HT-29 (cell line): ENCODE measurements at regions not wholly inside any gene's neighbourhood (a gene's known extent, or its start where the extent isn't known, plus 50 kb on each side); places are given as distances from the start of the nearest gene placed in this dataset.
A peak's percentile ranks its signal among the peaks of the same experiment; 100 is the strongest.

Experiments used
- DNase-seq: peaks from one replicate; pipeline ENCODE4 v3.0.0-alpha.2; 2015; ENCODE audit warnings: low spot score

DNA sequence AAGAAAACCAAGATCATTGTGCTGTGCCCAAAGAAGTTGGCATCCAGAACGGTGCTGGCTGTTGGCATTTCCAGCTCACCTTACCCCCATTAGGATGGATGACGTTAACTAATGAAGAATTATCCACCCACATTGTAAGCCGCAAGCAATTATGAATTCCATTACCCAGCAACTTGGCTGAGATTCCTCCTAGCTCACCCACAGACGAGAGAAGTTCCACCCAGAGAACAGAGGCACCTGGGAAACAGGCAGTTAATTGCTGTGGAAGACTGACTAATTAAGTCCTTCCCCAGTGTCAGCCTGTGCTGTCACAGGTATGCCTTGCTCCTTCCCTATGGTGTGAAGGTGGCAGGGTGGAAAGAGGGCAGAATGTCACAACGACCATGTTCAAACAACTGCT, 456.2 kb upstream of the CDH5 start:
- no peak for DNase-seq

DNA sequence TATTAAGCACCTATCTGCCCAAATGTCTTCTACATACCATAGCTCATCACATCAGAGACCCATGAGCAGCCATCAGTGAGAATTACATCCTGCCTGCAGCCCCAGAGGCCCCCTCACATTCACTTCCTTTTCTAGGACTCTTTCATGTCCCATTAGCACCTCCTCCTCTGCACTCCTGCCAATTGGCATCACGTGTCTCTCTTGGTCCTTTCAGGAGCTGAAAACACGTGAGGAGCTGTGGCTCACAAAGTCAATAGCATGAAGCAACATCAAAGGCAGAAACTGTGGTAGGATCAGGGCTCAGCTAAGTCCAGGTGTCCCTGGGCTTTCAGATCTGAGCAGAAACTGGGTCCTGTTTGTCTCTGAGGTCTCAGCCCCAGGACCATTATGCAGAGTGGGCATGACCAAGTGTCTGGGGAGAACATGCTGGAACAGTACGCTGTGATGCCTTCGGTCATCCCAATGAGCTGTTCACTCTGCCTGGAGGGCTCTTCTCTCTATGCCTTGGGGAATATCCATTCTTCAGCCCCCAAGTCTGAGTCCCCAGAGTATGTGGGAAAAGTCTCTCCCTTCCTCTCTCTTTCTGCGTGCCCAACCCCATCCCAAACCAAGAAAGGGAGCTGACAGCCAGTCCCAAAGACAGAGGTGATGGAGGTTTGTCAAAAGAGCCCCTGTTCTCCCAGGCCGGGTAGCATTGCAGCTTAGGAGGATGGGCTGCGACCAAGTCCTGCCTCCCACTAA, 457.0 kb upstream of the CDH5 start:
- peak; percentile 13 for DNase-seq

DNA sequence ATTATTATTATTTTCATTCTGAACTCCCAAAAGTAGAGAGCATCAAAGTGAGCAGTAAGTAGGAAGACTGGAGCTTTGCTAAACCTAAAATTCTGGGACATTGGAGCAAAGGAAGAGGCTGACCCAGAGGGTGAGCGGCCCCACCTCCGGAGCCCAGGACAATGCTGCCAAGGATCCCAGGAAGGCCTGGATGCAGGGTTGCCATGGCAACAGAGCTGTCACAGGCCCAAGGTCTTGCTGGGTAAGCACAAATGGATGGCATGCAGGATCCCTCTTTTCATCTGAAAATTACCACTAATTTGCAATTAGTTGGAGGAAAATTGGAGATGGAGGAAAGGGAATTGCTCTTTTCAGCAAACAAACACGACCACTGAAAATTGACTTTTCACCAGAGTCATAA, 457.9 kb upstream of the CDH5 start:
- no peak for DNase-seq

DNA sequence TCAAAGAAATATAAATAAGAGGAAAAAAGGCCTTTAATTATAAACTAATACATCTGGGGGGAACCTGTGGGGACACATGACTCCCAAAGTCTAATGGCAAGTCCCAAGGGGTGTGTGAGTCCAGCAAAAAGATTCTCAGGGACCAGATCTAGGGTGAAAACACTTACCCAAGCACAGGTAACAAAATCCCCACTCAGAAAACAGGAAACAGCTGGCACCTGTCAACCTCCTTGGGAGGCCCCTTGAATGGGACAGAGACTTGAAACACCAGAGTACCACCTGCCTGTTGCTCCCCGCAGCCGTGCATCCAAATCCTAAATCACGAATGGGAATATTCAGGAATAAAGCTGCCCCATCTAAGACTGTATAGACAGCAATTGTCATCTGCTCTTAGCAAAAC, 461.2 kb upstream of the CDH5 start:
- DNase-seq: no peak

DNA sequence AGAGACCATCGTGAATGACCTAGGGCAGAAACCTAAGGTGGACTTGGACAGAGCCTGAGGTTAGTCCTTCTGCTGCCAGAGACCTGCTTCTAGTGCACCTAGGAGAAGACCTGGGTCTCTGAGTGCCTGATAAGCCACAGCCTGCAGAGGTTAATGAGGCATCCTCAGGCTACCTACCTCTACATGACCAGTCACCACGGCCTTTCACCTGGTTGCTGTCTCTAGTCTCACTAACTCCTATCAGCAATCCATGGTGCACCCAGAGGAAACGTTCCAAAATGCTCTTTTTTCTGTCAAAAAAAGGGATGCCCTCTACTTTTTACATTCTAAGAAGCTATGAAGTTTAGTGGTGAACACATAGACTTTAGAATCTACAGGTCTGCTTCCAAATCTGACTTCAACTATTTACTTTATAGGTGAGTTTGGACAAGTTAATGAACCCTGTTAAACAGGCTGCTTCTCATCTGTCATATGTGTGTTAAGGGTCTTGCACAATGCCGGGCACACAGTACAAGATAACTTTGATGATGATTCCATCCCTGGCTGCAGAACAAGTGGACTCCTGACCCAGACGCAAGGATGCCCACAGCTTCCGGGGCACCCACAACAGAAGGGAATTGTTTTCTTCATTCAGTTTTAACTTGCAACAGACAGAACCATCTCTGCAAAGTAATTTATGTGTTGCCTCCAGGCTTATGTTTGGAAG, 469.9 kb upstream of the CDH5 start:
- DNase-seq: no peak

DNA sequence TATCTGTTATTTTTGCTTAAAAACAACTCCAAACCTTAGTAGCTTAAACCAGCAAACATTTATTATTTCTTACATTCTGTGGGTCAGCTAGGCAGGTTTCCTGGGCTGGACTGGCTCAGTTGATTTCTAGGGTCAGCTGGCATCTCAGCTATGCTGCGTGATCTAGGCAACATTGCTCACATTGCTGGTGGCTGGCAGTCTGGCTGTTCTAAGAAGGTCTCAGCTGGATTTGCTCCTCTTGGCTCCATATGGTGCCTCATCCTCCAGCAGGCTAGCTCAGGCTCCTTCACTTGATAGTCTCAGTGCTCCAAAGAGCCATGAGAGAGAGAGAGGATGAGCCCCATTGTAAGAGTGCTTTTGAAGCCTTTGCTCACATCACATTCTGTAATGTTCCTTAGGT, 470.6 kb upstream of the CDH5 start:
- no peak for DNase-seq

DNA sequence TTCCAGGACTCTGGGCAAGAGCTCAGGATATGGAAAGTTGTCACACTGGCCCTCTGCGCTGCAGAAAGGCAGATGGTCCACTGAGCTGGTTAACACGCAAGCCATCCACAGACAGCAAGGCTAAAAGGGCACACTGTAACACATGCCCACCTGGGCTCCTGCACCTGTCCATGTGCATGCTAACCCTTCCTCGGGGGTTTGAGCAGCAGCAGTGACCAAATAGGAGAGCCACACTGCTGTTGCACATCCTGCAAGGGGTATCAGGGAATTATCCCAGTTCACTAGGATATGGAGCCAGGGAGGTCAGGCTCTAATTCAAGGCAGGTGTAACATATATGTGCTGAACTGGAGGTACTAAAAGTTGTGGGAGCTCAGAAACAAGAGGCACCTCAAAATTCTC, 471.0 kb upstream of the CDH5 start:
- DNase-seq: no peak

DNA sequence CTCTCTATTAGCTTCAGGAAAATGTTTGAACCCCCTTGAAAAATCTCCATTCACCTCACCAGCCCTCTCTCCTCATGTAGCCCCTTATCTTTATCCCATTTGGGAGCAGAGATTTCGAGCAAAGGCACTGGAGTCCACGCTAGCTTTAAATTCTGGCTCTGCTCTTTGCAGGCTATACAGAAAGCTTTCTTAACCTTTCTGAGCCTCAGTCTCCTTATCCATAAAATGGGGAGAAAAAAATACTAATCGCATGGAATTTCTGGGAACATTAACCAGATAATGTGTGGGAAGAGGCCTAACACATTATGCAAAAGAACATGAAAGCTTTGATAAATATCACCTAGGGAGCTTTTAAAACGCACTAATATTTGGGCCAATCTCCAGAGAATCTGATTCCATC, 476.3 kb upstream of the CDH5 start:
- DNase-seq: no peak

DNA sequence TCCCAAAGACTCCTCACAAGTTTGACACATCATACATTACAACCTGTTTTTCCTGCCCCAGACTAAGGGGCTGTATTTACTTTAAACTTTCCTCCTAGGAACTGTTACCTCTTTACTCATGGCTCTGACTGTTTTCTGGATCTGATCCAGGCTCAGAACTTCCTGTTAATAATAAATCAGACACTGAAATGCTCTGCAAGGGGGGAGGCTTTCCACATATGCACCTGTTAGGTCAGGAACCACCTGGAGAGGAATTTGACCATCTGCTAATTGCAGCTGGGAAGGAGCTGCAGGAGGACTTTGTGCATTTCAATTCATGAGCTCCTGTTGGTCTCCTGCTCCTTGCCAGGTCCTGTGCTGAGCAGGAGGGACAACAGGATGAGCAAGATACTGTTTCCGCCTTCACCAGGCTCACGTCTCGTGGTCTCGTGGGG, 476.9 kb upstream of the CDH5 start:
- peak; percentile 42 for DNase-seq

DNA sequence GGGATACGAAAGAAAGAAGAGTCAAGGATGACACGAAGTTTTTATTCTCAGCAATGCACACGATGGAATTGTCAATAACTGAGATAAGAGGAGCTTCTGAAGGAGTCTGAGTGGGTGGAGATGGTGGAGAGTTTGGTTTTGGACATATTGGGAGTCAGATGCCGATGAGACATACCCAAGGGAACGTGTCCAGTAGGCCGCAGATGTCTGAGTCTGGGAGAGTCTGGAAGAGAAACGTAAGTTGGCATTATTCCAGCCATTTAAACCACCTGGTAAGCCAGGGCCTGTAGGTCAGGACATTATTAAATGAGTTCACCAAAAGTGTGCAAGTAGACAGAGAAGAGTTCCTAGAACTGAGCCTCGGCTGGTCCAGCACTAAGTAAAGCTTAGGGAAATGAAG, 478.3 kb upstream of the CDH5 start:
- DNase-seq: no peak

DNA sequence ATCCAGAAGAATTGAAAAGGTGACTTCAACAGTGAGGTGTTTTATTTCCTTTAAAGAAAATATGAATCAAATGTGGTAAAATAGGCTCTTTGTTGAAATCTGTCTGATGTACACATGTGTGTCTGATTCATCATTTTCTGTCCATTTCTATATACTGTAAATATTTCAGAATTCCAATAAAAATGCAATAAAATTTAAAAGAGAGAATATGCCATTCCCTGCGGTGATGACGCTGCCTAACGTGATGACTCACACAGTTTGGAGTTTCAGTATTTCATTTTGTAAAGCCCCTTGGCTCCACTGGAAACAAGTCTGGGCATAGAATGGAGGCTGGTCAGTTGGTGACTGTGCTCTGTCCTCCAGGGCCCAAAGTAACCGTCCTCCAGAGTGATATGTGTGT, 482.5 kb upstream of the CDH5 start:
- DNase-seq: no peak

DNA sequence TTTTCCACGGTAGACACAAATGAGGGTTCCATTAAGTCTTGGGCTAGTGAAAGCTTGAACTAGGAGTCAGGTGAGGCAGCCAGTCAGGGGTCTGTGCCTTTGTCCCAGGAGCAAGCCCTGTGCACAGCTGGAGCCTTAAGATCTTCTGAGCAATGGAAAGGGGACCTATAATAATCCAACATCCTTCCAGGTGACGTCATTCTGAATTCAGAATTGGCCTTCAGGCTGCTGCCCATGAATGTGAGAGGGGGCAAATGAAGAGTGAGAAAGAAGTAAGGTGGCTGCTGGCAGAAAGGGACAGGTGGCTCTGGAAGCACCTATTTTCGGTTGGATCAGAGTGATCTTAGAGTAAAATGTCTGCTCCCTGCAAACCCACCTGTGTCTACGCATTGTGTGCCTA, 488.1 kb upstream of the CDH5 start:
- no peak for DNase-seq

DNA sequence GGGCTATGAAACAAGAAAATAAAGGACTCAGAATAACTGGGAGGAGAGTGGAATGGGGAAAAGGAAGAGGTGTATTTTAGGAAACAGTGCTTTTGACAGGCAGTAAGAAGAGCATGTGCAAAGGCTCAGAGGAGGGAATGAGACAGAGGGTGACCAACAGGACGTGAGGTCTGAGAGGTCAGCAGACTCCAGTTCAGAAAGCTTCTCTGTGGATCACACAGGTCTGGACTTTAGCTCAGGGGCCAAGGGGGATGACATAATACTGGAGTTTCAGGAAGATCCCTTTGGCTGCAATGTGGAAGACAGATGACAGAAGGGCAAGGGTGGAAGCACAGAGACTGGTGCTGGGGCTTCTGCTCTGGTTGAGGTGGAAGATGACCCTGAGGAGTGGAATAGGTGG, 489.9 kb upstream of the CDH5 start:
- no peak for DNase-seq

DNA sequence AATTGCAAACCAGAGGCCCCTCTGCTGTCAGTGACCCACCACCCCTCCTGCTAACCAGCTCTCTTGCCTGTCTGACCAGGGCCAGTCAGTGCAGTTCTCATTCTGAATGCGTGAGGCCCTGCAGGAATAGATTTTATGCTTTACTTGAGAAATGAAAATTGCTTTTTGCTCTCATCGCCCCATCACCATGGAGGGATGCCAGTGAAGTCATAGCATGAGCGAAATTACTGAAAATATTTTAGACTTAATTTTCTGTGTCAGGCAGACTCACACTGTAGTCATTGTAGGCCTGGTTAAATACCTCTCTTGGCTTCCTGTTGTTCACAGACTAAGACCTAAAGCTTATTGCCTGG, 490.5 kb upstream of the CDH5 start:
- no peak for DNase-seq

DNA sequence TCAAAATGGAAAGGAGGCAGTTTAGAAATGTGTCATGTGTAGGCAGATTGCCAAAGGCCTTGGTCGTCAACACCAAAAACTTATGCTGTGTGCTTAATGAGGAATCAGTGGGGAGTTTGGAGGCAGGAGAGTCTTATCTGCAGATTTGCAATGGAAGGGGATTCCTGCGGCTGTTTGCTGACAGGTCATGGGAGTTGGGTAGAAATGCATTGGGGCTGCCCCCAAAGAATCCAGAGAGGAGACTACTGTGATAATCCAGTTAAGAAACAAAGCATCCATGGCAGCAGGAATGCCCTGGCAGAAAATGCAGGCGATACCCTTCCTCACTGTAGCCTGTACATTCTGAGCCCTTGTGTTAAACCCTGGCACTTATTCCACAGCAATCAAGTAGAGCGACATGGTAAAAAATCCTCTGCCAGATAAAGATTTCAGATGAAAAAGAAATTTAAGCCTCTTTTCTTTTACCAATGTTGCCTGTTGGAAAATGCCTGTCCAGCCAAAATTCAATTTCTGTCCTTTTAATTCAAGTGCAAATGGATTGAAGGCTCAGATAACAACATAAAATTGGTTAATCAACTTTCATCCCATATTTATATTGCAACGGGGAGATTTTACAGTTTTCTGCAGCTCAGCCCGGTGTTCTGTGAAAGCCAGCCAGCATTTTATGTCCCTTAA, 491.0 kb upstream of the CDH5 start:
- DNase-seq: no peak

DNA sequence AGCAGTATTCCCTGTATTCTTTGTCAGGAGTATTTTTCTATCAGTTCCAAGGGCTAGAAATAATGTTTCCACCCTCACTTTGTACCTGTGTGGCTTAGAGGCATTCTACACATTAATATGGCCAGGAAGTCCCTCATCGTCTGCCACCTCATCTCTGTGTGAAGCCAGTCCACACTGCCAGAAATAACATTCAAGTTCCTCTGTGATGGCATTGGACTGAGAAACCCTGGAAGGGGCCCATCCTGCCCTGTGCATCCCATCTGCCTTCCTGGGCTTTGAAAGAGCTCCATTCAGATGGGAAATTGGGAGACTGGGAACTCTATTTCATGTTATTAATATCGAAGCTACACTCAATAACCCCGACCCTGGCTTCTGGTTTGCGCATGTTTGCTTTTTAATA, 497.2 kb upstream of the CDH5 start:
- DNase-seq: no peak

DNA sequence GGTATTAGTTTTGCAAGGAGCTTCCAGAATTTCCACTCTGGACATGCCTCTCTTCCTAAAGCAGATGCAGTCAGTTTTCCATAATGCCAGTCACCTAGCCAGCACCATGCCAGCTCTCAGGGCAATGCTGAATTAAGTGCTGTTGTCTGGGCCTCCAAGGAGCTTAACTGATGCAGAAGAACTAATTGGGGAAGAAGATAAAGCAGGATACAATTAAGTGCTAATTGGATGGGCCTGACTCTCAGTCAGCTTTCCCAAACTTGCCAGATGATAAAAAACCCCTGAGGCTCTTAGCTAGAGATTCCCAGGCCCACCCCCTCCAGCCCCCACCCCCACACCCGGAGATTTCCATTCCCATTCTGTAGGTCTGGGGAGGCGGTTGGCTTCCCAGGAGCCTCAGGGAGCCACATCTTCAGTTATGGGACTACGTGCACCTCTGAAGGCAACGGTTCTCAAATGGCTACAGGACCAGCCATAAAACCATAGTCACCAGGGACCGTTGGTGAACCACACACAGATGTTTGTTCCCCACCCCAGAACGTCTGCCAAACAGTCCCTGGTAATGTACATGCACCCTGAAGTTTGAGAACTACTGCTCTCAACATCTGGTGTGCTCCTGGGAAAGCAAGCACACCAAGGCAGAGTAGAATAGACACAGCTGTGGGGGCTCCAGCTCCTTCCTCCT, 499.1 kb upstream of the CDH5 start:
- DNase-seq: no peak

DNA sequence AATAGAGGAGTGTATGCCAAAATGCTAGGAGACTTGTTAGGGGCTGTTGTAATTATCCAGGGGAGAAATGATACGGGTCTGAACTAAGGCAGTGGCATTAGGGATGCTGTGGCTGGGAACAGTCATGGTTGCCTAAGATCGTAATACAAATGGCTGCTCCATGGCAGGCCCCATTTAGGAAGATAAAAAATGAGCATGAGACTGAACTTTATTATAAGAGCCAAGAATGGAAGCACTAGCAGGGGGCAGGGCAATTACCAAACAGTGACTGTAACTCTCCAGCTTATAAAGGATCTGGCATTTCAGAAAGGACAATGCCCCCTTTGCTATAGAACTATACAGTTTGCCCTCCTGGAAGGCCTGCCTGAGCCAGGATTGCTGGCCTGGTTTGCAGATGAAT, 503.3 kb upstream of the CDH5 start:
- no peak for DNase-seq

DNA sequence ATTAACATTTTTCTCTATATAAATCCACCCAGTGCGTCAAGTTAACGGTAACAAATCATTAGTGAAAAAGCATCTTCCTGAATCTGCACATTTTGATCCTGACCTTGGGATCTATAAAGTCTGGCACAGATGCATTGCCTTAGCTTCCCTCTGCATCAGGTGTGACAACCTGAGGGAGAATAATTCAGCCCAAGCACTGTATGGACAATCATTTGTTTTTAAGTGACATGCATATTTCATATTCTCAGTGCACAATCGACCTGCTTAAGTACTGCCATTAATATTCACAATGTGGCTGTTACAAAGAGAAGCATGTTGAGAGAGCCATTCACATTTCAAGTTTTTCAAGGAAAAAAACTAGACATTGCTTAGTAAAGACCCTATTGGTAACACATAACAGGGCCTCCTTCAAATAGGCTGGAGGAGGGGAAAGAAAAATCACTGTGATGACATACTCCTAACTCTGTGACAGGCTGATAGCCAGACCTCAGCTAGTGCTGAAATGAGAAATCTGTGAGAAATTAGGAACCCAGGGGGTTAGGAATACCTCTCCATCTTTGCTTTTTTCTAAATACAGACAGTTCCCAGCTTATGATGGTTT, 505.3 kb upstream of the CDH5 start:
- no peak for DNase-seq

DNA sequence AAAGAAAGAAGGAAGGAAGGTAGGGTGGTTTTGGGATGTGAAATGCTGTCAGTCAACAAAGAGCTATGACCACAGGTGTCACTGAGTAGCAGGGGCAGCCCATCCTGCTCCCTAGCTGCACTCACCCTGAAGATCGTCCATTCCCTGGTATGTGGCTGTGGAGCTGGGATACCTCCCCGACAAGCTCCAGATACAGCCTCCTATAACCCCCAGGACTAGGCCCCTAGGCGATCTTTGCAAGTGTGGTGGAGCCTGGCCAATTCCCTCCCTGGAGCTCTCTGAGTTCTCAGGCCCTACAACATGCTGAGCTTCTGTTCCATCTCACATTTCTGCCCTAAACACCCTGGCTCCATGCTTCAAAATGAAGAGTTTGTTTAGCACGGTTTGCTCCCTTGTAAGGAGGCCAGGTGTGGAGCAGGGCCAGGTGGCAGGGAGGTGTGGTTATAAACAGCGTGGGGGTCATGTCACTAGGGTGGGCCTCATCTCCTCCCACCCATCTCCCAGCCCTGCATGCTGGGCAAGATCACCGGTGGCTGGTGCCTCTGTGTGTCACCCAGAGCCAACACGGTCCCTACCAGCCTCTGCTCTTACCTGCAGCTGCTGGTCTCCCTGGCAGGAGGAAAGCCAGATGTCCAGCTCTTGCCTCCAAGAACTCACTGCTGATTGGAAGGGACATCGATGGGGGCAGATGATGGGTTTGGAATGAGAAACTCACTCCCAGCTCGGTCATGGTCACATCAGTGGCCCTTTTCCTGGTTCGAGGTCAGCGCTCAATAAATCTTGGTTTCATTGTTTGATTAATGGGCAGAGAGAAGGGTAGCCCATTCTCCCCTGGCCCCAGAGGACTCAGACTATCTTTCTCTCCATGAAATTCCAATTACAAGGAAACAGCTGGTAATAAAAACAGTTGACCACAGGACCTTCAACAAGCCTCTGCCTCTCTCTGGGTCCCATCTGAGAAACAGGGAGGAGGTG, 511.0 kb upstream of the CDH5 start:
- DNase-seq: no peak

DNA sequence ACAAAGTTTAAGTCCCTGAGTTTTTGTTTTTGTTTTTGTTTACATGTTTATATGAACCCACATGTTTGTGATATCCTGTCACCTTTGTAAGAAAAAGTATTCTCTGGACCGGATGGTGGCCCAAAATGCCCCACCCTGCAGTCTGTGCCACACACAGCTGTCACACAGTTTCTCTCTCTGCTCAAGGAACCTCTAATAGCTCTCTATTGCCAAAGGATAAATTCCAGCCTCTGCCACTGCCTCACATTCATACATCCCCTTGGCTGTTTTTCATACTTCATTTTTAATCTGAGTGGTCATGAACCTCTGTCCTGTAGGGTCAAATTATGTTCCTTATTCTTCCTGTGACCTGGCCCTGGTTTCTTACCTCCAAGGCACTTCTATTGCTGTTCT, 520.3 kb upstream of the CDH5 start:
- no peak for DNase-seq
